ENCODE measurements at regions not wholly inside any gene's neighbourhood (a gene's known extent, or its start where the extent isn't known, plus 50 kb on each side); places are given as distances from the start of the nearest gene placed in this dataset.

- TF ChIP-seq CTCF (conservative IDR thresholded peaks at IDR 0.05) (no peak), EZH2 (IDR thresholded peaks at IDR 0.05; ENCODE audit: low read depth) (no peak)
These were observed 326.2 kb upstream of the DUSP10 start for GRCh38 chr1:222068101-222068500.

Measured in PC-9 (cell line).